ENCODE measurements at regions not wholly inside any gene's neighbourhood (a gene's known extent, or its start where the extent isn't known, plus 50 kb on each side); places are given as distances from the start of the nearest gene placed in this dataset.

DNA sequence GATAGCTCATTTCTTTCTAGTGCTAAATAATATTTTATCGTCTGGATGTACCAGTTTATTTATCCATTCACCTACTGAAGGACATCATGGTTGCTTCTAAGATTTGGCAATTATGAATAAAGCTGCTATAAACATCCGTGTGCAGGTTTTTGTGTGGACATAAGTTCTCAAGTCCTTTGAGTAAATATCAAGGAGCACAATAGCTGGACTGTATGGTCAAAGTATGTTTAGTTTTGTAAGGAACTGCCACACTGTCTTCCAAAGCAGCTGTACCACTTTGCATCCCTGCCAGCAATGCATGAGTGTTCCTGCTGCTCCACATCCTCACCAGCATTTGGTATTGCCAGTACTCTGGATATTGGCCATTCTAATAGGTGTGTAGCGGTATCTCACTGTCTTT lies 447.4 kb downstream of the MED13L start:
- no TSS peak for BruUV-seq (replicated peaks)
- POLR2A ChIA-PET: no interaction called here
- Histone ChIP-seq H3K9me1 (ENCODE audit: control insufficient read depth, insufficient read depth, low read length) (no peaks in the 10 kb centered on the region), H3K4me2 (ENCODE audit: insufficient read depth, low read length) (no peak overlapping the region), H3K27ac (ENCODE audit: extremely low read depth, low read depth, low read length) (no peak overlapping the region), H3K4me3 (no peak overlapping the region), H3K27me3 (ENCODE audit: control insufficient read depth in 2 of 2, insufficient read depth in 2 of 2, low read length in 2 of 2) (no peaks in the 10 kb centered on the region), H3K9ac (ENCODE audit: insufficient read depth in 1 of 2, low read depth in 2 of 2, low read length in 2 of 2) (no peak overlapping the region), H3K4me1 (replicated peaks in 1 of 2; ENCODE audit: control insufficient read depth in 2 of 2, insufficient read depth in 2 of 2, low read length in 2 of 2) (no peaks in the 10 kb centered on the region), H3K79me2 (ENCODE audit: control insufficient read depth, insufficient read depth, low read length) (no peaks in the 10 kb centered on the region), H3K9me3 (replicated peaks; ENCODE audit: control insufficient read depth, insufficient read depth, low read depth, low read length) (no peaks in the 10 kb centered on the region), H4K20me1 (replicated peaks; ENCODE audit: control insufficient read depth, insufficient read depth, low read length) (no peaks in the 10 kb centered on the region), H2AFZ (ENCODE audit: low read depth, low read length) (no peak overlapping the region), H3K36me3 (ENCODE audit: control insufficient read depth, insufficient read depth, low read length) (no peaks in the 10 kb centered on the region)
- WGBS (ENCODE audit: insufficient coverage, low coverage, missing lambda C conversion rate): 0% methylated on average over 3 of the region's 3 CpGs
- FAIRE-seq (no peak), DNase-seq (ENCODE audit: extremely low read depth in 1 of 4, low spot score in 3 of 4) (no peak), ATAC-seq (no peak)
- TF ChIP-seq ID3 (CRISPR knock-in tag; IDR thresholded peaks at IDR 0.05) (no peak), ID3 (tag; IDR thresholded peaks at IDR 0.05) (no peak), KHSRP (IDR thresholded peaks at IDR 0.05) (no peak), PHF20 (IDR thresholded peaks at IDR 0.05; ENCODE audit: partially characterized antibody) (no peak), RAD21 (CRISPR knock-in tag; conservative IDR thresholded peaks at IDR 0.05 in 1 of 2, IDR thresholded peaks at IDR 0.05 in 1 of 2) (no peak), NR1H2 (CRISPR knock-in tag; IDR thresholded peaks at IDR 0.05) (no peak), KAT2B (IDR thresholded peaks at IDR 0.05; ENCODE audit: low read depth, low read length) (no peak)
- intact Hi-C loops (cut with micrococcal nuclease): no loop called here
- in situ Hi-C loops (cut with MboI): no loop called here
- CTCF ChIA-PET (ENCODE audit: low intra/inter-chr PET ratio): no interaction called here

DNA sequence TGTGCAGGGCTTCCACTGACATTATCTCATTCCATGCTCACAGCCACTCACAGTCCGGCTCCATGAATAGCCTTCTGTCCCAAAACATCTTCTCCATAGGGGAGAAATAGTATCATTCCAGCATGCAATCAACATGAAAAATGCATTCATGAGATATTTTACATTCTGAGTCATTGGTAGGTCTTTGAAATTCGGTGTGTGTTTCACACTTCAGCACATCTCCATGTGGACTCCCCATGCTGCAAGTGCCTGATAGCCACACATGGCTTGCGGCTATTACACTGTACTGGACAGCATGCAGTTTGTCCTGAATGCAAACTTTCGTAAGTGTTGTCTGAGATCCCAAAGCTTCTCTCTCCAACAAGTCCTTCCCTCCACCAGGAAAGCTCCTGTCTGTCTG lies 449.3 kb downstream of the MED13L start:
- no peaks in the 10 kb centered on the region for H3K9me3 ChIP-seq (replicated peaks; ENCODE audit: control insufficient read depth, insufficient read depth, low read depth, low read length)
- no peaks in the 10 kb centered on the region for H3K9me1 ChIP-seq (ENCODE audit: control insufficient read depth, insufficient read depth, low read length)
- H3K36me3 ChIP-seq (ENCODE audit: control insufficient read depth, insufficient read depth, low read length): no peaks in the 10 kb centered on the region
- DNase-seq (ENCODE audit: extremely low read depth in 1 of 4, low spot score in 3 of 4): no peak
- no peak for ATAC-seq
- WGBS (ENCODE audit: insufficient coverage, low coverage, missing lambda C conversion rate): 0% methylated on average over 4 of the region's 4 CpGs
- in situ Hi-C loops (cut with MboI) (no loop called here), intact Hi-C loops (cut with micrococcal nuclease) (no loop called here)
- no TSS peak for BruUV-seq (replicated peaks)
- ChIA-PET POLR2A (no interaction called here), CTCF (ENCODE audit: low intra/inter-chr PET ratio) (no interaction called here)
- no peaks in the 10 kb centered on the region for H3K27me3 ChIP-seq (ENCODE audit: control insufficient read depth in 2 of 2, insufficient read depth in 2 of 2, low read length in 2 of 2)
- no peaks in the 10 kb centered on the region for H4K20me1 ChIP-seq (replicated peaks; ENCODE audit: control insufficient read depth, insufficient read depth, low read length)
- no peak for FAIRE-seq
- H3K79me2 ChIP-seq (ENCODE audit: control insufficient read depth, insufficient read depth, low read length): no peaks in the 10 kb centered on the region
- H3K4me2 ChIP-seq (ENCODE audit: insufficient read depth, low read length): no peak overlapping the region
- no peak overlapping the region for H3K4me3 ChIP-seq
- H2AFZ ChIP-seq (ENCODE audit: low read depth, low read length): no peak overlapping the region
- peaks cover 2 to 6% of the 10 kb centered on the region in 2 experiments; a peak in 1 of 5 replicates for H3K4me1 ChIP-seq (replicated peaks in 1 of 2; ENCODE audit: control insufficient read depth in 2 of 2, insufficient read depth in 2 of 2, low read length in 2 of 2)
- no peak overlapping the region for H3K9ac ChIP-seq (ENCODE audit: insufficient read depth in 1 of 2, low read depth in 2 of 2, low read length in 2 of 2)
- H3K27ac ChIP-seq (ENCODE audit: extremely low read depth, low read depth, low read length): no peak overlapping the region
- TF ChIP-seq CREBBP (IDR thresholded peaks at IDR 0.05; ENCODE audit: low read depth, low read length): no peak
- TF ChIP-seq, protein P1, sequence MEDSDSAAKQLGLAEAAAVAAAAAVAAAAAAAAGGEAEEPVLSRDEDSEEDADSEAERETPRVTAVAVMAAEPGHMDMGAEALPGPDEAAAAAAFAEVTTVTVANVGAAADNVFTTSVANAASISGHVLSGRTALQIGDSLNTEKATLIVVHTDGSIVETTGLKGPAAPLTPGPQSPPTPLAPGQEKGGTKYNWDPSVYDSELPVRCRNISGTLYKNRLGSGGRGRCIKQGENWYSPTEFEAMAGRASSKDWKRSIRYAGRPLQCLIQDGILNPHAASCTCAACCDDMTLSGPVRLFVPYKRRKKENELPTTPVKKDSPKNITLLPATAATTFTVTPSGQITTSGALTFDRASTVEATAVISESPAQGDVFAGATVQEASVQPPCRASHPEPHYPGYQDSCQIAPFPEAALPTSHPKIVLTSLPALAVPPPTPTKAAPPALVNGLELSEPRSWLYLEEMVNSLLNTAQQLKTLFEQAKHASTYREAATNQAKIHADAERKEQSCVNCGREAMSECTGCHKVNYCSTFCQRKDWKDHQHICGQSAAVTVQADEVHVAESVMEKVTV (CRISPR knock-in tag; IDR thresholded peaks at IDR 0.05): no peak
- TF ChIP-seq, protein P2, sequence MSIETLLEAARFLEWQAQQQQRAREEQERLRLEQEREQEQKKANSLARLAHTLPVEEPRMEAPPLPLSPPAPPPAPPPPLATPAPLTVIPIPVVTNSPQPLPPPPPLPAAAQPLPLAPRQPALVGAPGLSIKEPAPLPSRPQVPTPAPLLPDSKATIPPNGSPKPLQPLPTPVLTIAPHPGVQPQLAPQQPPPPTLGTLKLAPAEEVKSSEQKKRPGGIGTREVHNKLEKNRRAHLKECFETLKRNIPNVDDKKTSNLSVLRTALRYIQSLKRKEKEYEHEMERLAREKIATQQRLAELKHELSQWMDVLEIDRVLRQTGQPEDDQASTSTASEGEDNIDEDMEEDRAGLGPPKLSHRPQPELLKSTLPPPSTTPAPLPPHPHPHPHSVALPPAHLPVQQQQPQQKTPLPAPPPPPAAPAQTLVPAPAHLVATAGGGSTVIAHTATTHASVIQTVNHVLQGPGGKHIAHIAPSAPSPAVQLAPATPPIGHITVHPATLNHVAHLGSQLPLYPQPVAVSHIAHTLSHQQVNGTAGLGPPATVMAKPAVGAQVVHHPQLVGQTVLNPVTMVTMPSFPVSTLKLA (conservative IDR thresholded peaks at IDR 0.05): no peak
- no peak for TF ChIP-seq PPARD (CRISPR knock-in tag; IDR thresholded peaks at IDR 0.05)
- no peak for TF ChIP-seq ZFP36 (IDR thresholded peaks at IDR 0.05; ENCODE audit: low read depth, low read length, partially characterized antibody)
- TF ChIP-seq ZFP1 (CRISPR knock-in tag; IDR thresholded peaks at IDR 0.05): no peak

Measured in K562 (cell line).